HG03159 (cell line): ENCODE measurements at regions not wholly inside any gene's neighbourhood (a gene's known extent, or its start where the extent isn't known, plus 50 kb on each side); places are given as distances from the start of the nearest gene placed in this dataset.
"Not testable (repeated sequence)": the region's sequence is repeated elsewhere in the genome, so short reads cannot be mapped to it uniquely, and the experiment has no call there.

Experiments used
- ATAC-seq: cut with Tn5 transposase; IDR thresholded peaks from one replicate; pipeline ENCODE4 v1.9.1; 2021; ENCODE audit warnings: mild to moderate bottlenecking, moderate library complexity; ENCODE audit not compliant: unreplicated experiment

DNA sequence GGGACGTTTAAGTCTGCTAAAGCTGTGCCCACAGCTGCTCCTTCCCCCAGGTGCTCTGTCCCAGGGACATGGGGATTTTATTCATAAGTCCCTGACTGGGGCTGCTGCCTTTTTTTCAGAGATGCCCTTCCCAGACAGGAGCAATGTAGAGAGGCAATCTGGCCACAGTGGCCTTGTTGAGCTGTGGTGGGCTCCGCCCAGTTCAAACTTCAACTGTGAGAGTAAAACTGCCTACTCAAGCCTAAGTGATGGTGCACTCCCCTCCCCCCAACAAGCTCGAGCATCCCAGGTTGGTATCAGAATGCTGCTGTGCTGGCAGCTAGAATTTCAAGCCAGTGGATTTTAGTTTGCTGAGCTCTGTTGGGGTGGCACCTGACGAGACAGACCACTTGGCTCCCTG is 1371.4 kb downstream of the ADGRL3 start:
- ATAC-seq = no peak

DNA sequence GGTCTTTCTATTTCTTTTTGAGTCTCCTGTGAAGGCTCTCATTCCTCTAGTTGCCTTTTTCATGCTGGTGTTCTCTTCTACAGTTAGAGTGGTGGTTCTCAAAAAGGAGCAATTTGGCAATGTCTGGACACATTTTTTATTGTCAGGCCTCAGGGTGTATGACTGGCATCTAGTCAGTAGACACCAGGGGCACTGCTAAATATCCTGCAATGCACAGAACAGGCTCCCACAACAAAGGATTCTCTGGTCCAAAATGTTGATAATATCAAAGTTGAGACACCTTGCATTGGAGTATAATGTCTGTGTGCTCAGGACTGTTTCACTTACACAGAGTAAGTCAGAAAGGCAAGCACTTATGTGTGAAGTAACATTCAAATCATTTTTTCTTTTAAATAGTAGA is 1360.7 kb downstream of the ADGRL3 start:
- no peak for ATAC-seq

DNA sequence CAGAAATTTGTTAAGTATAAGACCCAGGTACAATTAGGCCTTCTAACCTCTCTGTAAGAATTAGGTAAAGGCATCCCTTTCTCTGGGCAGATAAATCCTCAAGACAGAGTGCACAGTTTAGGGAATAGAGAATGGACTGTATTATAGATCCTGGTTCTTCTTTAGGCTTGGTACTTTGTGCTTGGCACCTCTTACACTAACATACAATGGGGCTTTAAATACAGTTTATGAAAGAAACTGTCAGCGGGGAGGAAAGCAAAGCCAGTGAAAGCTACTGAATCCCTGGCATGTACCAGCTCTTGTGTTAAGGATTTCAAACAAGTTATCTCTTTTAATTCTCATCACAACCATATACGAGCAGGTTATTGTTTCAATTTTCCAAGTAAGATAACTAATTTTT is 1350.0 kb downstream of the ADGRL3 start:
- no peak for ATAC-seq

DNA sequence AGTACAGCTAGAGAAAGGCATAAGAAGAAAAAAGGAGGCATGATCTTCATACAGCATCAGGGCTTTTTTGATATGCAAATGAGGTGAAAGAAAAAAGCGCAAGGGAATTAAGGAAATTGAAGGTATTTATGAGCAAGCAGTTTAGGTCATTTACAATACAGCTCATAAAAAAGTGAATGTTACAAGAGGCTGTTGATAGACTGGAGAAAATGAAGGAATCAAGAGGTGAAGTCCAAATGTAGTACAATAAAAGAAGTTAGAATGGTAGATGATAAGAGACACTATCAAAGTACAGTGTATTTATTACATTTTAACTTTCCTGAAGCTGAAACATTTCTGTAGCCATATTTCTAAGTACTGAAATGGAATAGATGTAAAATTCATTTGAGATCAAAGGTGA is 1349.5 kb downstream of the ADGRL3 start:
- ATAC-seq = no peak

DNA sequence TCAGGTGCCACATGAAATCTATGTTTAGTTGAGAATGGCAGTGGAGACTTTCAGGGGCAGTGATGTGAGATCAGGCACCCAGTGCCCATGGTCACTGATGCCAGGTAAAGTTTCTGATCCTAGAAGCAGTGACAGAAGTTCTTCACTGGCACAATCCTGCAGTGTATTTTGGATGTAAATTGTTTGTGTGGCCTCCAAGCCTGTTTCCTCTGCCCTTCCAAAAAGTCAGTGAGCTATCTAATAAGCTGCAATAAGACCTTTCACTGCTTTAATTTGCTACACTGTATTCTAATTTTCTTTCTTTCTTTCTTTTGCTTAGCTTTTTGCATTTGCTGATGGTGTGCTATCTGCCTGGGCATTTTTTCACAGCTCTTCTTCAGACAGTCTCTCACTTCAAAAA is 1348.6 kb downstream of the ADGRL3 start:
- ATAC-seq = no peak

DNA sequence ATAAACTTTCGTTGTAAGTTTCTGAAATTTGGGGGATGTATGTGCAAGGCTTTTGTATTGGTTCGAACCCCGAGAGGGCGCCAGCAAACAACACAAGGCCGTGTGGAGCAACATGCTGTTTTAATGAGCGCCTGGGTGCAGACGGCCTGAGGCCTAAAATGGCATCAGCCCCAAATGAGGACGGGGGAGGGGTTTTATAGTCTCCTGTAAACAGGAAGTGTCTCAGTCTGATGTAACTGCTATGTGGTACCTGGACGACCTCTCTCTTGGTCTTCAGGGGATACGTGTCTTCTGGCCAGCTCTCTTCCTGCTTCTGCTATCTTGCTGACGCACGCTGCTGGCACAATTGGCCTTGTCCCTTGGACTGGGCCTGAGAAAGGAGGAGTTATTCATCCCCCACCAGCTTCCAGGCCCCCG is 1348.0 kb downstream of the ADGRL3 start:
- no peak for ATAC-seq

DNA sequence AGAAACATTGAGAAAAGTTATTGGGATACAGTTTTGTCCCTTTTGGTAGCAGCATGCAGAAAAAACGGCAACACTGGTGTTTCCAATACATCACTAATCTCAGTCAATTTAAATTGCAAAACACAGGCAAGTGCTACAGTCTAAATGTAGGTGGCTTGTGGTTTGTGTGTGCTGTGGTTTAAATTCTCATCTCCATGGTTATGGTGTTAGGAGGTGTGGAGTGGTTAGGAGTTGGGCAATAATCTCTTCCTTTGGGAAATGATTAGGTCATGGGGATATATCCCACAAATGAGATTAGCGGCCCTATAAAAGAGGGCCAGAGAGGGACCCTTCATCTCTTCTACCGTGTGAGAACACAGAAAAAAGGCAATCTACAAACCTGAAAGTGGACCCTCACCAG is 1344.3 kb downstream of the ADGRL3 start:
- ATAC-seq = no peak

DNA sequence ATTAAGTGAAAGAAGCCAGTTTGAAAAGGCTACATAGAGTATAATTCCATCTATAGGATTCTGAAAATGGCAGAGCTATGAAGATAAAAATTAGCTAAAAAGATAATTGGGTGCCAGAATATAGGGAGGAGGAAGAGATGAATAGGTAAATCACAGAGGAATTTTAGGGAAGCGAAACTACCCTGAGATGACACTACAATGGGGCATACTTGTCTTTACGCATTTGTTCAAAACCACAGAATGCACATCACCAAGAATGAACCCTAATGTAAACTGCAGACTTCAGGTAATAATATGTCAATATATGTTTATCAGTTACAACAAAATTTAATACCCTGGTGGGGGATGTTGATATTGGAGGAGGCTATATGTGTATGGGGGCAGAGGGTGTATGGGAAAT is 1342.9 kb downstream of the ADGRL3 start:
- no peak for ATAC-seq

DNA sequence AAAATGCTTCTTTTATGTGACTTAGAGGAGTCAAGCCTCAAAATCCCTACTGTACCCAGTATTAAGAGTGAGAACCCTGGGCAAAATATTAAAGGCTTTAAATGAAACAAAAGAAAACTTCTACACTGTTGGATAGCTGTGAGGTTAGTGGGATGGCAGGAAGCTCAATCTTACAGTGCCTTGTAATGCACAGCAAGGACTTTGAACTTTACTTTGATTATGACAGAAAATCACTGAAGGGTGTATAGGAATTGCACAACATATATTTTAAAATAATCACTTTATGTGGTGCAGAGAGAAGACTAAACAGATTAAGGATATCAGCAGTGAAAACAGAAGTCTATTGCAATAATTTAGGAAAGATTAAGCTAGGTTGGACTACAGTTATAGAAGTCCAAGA is 1333.4 kb downstream of the ADGRL3 start:
- no peak for ATAC-seq

DNA sequence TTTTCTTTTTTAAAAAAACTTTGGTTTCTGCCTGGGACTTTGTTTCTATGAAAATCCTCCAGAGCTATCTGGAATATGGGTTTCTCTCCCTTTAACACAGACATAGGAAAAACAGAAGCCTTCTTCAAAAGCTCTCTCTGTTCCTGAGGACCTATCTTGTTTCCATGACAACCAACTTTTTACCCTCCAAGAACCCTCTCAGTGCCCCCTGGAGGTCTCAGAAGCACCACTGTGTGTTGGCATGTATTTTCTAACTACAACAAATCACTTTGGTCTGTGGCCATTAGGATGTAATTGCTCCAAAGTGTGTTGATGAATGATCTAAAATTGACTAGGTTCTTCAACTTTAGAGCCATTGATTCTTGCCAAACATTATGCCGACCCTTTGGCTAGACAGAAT is 1331.6 kb downstream of the ADGRL3 start:
- no peak for ATAC-seq

DNA sequence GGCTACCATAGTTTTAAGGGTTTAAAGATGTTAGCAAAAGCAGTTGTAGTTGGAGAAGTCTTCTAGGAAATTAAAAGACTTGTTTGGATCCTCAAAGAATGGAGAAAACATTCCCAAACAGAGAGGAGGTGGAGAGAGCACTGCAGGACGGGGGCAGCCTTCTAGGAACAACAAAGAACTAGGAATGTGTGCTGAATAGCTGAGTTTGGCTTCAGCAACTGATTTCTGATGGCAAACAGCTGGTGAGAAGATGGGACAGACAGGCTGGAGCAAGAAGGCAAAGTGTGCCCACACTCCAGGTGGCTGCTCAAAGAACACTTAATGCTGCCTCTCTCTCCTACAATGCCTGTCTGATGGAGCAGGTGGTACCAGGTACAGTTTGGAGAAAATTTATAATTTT is 1331.1 kb downstream of the ADGRL3 start:
- ATAC-seq = no peak

DNA sequence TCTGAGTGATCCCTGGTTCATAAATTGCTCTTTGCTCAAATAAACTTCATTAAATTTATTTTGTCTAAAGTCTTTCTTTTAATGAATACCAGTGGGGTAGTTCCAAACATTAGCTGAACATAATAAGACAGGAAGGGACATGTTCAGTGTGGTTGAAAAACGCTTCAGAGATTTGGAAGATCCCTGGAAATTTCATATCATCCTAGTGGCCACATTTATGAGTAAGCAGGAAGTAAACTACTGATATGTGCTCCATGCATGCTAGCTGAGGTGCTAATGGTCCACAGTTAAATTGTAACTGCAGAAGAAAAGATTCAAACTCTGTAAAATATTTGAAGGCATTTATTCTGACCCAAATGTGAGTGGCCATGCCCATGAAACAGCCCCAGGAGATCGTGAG is 1328.7 kb downstream of the ADGRL3 start:
- no peak for ATAC-seq

DNA sequence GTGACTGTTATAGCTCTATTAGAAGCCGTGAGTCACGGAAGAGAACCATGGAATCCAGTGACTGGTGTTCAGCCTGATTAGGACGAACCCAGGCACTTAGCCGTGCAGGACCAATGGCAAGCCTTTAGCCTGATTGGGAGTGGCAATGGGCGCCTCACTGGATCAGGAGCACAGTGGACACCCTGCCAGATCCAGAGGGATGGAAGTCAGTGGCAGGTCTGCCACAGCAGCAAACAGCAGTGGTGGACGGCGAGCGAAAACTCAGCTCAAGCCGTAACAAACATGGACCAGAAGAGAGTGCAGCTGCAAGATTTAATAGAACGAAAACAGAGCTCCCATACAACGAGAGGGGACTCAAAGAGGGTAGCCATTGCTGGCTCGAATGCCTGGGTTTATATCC is 1326.5 kb downstream of the ADGRL3 start:
- ATAC-seq = no peak

DNA sequence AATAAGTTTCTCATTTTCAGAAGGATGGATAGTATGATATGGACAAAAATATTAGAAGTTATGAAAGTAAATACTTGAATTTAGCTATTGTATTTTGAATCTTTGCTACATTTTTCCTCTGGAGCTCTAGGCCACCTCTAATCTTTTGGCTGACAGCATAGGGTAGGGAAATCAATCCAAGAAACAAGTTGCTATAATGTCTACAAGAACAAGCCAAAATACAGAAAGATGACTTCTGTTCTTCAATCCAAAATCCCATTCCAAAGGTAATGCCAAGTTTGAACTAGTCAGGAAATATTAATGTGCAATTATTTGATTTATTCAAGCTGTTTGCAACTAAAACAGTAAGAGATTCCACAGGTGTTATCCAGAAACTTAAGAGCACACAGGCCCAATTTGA is 1323.1 kb downstream of the ADGRL3 start:
- ATAC-seq = no peak

DNA sequence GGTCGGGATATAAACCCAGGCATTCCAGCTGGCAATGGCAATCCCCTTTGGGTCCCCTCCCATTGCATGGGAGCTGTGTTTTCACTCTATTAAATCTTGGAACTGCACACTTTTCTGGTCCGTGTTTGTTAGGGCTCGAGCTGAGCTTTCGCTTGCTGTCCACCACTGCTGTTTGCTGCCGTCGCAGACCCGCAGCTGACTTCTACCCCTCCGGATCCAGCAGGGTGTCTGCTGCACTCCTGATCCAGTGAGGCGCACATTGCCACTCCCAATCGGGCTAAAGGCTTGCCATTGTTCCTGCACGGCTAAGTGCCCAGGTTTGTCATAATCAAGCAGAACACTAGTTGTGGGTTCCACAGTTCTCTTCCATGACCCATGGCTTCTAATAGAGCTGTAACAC is 1322.1 kb downstream of the ADGRL3 start:
- no peak for ATAC-seq

DNA sequence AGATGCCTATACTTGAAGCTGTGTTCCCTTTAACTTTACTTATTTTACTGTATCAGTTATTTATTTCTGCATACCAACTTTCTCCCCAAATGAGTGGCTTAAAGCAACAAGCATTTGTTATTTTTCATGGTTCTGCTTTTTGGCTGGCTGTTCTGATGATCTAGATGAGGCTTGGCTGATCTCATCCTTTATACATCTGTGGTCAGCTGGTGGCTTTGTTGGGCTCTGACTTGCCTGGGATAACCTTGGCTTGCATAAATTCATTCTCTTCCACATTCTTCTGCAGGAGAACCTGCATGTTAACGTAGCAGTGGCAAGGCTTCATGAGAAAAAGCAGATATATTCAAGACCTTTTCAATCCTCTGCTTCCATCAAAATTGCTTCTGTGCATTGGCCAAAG is 1317.6 kb downstream of the ADGRL3 start:
- no peak for ATAC-seq

DNA sequence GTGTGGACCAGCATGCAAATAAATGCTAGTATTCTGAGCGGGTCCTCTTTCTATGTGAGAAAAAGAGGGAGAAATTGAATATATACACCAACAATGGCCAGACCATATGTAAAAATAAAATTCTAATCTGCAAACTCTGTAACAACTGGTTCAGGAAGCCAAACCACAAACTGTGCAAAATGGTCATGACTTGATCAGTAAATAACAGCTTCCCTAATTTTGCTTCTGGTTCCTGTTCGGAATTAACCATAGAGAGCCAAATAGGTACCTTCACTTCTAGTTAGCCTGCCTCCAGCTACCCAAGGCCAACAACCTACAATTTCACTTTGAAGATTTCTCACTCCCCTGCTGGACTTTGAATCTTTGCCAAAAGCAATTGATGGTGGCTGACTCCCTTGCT is 1313.2 kb downstream of the ADGRL3 start:
- no peak for ATAC-seq

DNA sequence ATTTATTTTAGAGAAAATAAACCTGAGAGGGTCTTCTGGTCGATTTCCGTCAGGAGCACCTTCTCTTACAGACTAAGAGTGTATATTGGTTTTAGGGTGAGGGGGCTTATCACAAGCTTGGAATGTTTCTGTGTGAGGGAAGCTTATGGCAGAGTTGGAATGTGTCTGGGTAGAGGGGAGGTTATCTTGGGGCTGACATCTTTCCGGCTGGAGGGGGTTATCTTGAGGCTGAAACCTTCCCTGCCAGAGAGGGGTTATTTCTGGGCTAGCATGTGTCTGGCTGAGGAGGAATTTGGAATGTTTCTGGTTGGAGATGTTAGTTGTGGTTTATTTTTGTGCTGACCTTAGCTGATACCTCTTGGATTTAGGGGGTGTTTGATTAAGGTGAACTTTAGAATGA is 1312.1 kb downstream of the ADGRL3 start:
- no peak for ATAC-seq

DNA sequence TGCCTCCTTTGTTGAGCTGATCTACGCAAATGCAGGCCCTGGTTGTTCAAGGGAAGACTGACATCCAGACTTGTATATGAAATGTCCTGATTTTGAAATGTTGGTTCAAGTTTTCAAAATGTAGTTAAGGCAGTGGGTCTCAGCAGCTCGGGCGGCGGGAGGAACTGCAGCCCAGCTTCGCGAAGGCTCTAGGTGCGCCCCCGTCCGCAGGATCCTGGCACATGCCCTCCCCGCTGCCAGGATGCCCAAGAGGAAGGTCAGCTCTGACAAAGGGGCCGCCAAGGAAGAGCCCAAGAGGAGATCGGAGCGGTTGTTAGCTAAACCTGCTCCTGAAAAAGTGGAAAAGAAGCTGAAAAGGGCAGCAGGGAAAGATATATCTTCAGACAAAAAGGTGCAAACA is 1310.1 kb downstream of the ADGRL3 start:
- no peak for ATAC-seq

DNA sequence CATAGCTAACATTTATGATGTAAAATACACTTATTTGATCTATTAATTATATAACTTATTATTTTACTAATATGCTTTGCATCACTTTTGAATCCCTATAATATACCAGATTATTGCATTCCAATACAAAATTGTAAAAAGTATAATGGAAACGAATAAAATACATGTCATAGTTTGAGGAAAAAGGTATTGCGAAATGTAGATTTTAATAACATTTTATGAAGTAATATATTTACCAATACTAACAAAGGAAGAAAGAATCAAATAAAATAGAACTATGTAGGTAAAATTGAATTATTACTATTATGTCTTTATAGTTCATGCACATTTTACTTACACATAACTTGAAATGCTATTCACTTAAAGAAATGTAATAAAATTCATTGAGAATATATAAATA is 1300.2 kb downstream of the ADGRL3 start:
- ATAC-seq = no peak

DNA sequence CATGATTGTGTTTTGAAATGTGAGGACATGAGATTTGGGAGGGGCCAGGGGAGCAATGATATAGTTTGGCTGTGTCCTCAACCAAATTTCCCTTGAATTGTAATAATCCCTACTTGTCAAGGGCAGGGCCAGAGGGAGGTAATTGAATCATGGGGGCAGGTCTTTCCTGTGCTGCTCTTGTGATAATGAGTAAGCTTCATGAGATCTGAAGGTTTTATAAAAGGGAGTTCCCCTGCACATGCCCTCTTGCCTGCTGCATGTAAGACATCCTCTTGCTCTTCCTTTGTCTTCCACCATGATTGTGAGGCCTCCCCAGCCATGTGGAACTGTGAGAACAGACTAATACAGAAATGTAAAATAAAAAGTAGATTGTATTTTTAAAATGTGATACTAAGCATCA is 1294.9 kb downstream of the ADGRL3 start:
- ATAC-seq = no peak

DNA sequence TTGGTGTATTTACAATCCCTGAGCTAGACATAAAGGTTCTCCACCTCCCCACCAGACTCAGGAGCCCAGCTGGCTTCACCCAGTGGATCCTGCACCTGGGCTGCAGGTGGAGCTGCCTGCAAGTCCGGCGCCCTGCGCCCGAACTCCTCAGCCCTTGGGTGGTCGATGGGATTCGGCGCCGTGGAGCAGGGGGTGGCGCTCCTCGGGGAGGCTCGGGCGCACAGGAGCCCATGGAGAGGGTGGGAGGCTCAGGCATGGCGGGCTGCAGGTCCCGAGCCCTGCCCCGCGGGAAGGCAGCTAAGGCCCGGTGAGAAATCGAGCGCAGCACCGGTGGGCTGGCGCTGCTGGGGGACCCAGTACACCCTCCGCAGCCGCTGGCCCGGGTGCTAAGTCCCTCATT is 1291.6 kb downstream of the ADGRL3 start:
- not testable (repeated sequence) for ATAC-seq

DNA sequence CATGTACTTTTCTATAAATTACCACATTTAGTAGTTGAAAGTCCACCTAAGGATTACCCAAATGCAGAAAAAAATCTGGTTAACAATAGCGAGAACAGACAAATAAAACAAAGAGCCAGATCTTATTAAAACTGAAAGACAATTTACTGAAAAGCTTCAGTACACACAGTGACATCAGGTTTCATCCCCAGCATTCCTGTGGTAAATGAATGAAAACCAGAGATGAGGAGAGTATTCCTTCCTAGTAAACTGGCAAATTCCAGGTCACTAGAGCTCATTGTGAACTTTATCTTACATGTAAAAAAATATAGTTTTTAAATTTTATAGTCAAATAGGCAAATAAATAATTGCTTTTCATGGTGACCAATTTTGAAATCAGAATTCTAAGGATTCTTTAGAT is 1290.5 kb downstream of the ADGRL3 start:
- no peak for ATAC-seq

DNA sequence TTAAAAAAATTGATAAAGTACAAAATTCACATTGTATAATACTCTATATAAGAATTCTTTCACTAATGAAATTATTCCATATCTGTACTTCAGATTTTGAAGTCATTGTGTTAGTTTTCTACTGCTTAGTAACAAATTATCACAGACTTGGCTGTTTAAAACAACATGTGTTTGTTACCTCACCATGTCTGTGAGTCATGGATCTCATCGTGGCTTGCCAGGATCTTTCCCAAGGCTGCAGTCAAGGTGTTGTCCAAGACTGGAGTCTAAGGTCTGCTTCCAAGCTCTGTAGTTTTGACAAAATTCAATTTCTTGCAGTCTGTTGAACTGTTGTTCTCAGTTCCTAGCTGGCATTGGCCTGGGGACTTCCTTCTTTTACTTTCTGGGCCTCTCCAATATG is 1286.9 kb downstream of the ADGRL3 start:
- no peak for ATAC-seq
